Panc1 (cell line): ENCODE measurements at regions not wholly inside any gene's neighbourhood (a gene's known extent, or its start where the extent isn't known, plus 50 kb on each side); places are given as distances from the start of the nearest gene placed in this dataset.

Experiments used
- ATAC-seq: fragments of 200-7000 bp; cut with Tn5 transposase; 2 replicates; pipeline ENCODE4 v1.9.1; 2020; ENCODE audit warnings: mild to moderate bottlenecking, moderate library complexity
- BruUV-seq: library from RNA; stranded (reverse); fragments of 400-500 nt; replicated peaks from 2 replicates; lab custom pipeline; 2021; lab: Mats Ljungman, UMichigan
- CTCF ChIA-PET: fragments of 300-600 bp; sonication (Branson Sonifier 250); formaldehyde crosslinking; loops from one replicate; lab custom pipeline; 2022; ENCODE audit warnings: antibody characterized with exemption; lab: Charles Lee
- POLR2A ChIA-PET: fragments of 300-600 bp; sonication (Branson Sonifier 250); formaldehyde crosslinking; loops from one replicate; lab custom pipeline; 2022; ENCODE audit warnings: antibody characterized with exemption; lab: Charles Lee
- DNase-seq: peaks from one replicate; pipeline ENCODE4 v3.0.0-alpha.2; 2010; ENCODE audit warnings: low read depth, low spot score
- H3K27ac ChIP-seq: 2 replicates; pipeline ENCODE4 v1.5.1; 2011; ENCODE audit warnings: mild to moderate bottlenecking, low read length, inconsistent platforms
- H3K27me3 ChIP-seq: fragments of 200-500 bp; sonication (Bioruptor generic); 2 replicates; pipeline ENCODE4 v1.6.0; 2014; ENCODE audit warnings: low read length, inconsistent platforms; ENCODE audit not compliant: control insufficient read depth, insufficient read depth
- H3K36me3 ChIP-seq: fragments of 200-500 bp; sonication (Bioruptor generic); 2 replicates; pipeline ENCODE4 v1.5.1; 2014; ENCODE audit warnings: inconsistent platforms, mild to moderate bottlenecking, low read length, moderate library complexity; ENCODE audit not compliant: control insufficient read depth, insufficient read depth
- H3K4me1 ChIP-seq: 2 replicates; pipeline ENCODE4 v1.5.1; 2011; ENCODE audit warnings: inconsistent platforms, mild to moderate bottlenecking, low read length, moderate library complexity; ENCODE audit not compliant: control insufficient read depth, insufficient read depth
- H3K4me3 ChIP-seq, 2 experiments: 2 replicates each; pipeline ENCODE4 v1.5.1; 2011 to 2012; ENCODE audit warnings: low read depth in 2 of 2, low read length in 2 of 2, mild to moderate bottlenecking in 2 of 2, inconsistent platforms in 1 of 2, moderate library complexity in 1 of 2
- H3K9me3 ChIP-seq: fragments of 200-500 bp; sonication (Bioruptor generic); 2 replicates; pipeline ENCODE4 v1.5.1; 2014; ENCODE audit warnings: low read depth, mild to moderate bottlenecking, inconsistent platforms, low read length, moderate library complexity; ENCODE audit not compliant: control insufficient read depth, insufficient read depth
- CTCF ChIP-seq: fragments of 450-650 bp; IDR thresholded peaks from 2 replicates; pipeline ENCODE4 v1.5.1; 2017; ENCODE audit warnings: mild to moderate bottlenecking
- POLR2AphosphoS5 ChIP-seq: IDR thresholded peaks from 2 replicates; pipeline ENCODE4 v1.6.1; 2012; ENCODE audit warnings: mild to moderate bottlenecking, low read depth, low read length, moderate library complexity
- REST ChIP-seq, 2 experiments: IDR thresholded peaks; 2 replicates each; pipeline ENCODE4 v1.6.1; 2011 to 2012; ENCODE audit warnings: low read depth in 2 of 2, control low read depth in 1 of 2, low read length in 1 of 2, mild to moderate bottlenecking in 1 of 2, moderate library complexity in 1 of 2; ENCODE audit not compliant: insufficient read depth in 1 of 2
- SIN3A ChIP-seq: IDR thresholded peaks from 2 replicates; pipeline ENCODE4 v1.6.1; 2012; ENCODE audit warnings: low read depth, mild to moderate bottlenecking, low read length, moderate library complexity, borderline replicate concordance; ENCODE audit not compliant: insufficient read depth
- TCF7L2 ChIP-seq: IDR thresholded peaks from 2 replicates; pipeline ENCODE4 v1.6.1; 2011; ENCODE audit warnings: mild to moderate bottlenecking, low read depth, low read length, inconsistent platforms
- in situ Hi-C: cut with HindIII; loops from 2 replicates; pipeline ENCODE4 v1.10.0; 2016; ENCODE audit warnings: low sequenced_read_pairs, low pct_unique_long_range_greater_than_20kb
- intact Hi-C: fragments of 100-400 bp; cut with micrococcal nuclease; formaldehyde crosslinking; loops from one replicate; pipeline ENCODE4 v1.10.0; 2022; ENCODE audit not compliant: unreplicated experiment

- in situ Hi-C loops (no loop called here), intact Hi-C loops (no loop called here)
- H3K4me3 ChIP-seq, result no peak overlapping the region
- H3K9me3 ChIP-seq, result no peaks in the 10 kb centered on the region
- DNase-seq, result no peak
- H3K4me1 ChIP-seq, result no peaks in the 10 kb centered on the region
- no peaks in the 10 kb centered on the region for H3K27me3 ChIP-seq
- TF ChIP-seq POLR2AphosphoS5 (no peak), SIN3A (no peak), REST (IDR thresholded peaks at IDR 0.05; ENCODE audit: insufficient read depth in 1 of 2, low read depth in 2 of 2, low read length in 1 of 2) (no peak), CTCF (no peak), TCF7L2 (no peak)
- BruUV-seq, result no TSS peak
- ATAC-seq, result no peak
- ChIA-PET CTCF (no interaction called here), POLR2A (no interaction called here)
- no peak overlapping the region for H3K27ac ChIP-seq
- H3K36me3 ChIP-seq, result no peaks in the 10 kb centered on the region
Measured at GRCh38 chr9:108724122-108724521, 131.7 kb downstream of the ACTL7B start.

GRCh38 chr9:108722396-108722795, 133.4 kb downstream of the ACTL7B start:
- DNase-seq, result no peak
- Histone ChIP-seq H3K27me3 (no peaks in the 10 kb centered on the region), H3K4me3 (no peak overlapping the region), H3K4me1 (no peaks in the 10 kb centered on the region), H3K27ac (no peak overlapping the region), H3K9me3 (no peaks in the 10 kb centered on the region), H3K36me3 (no peaks in the 10 kb centered on the region)
- in situ Hi-C loops, result no loop called here
- intact Hi-C loops, result no loop called here
- ATAC-seq, result no peak
- no peak for TF ChIP-seq CTCF
- TF ChIP-seq REST (IDR thresholded peaks at IDR 0.05; ENCODE audit: insufficient read depth in 1 of 2, low read depth in 2 of 2, low read length in 1 of 2), result no peak
- TF ChIP-seq POLR2AphosphoS5, result no peak
- no peak for TF ChIP-seq SIN3A
- no peak for TF ChIP-seq TCF7L2
- ChIA-PET POLR2A (no interaction called here), CTCF (no interaction called here)
- BruUV-seq, result no TSS peak
